G401 (cell line): ENCODE measurements at regions not wholly inside any gene's neighbourhood (a gene's known extent, or its start where the extent isn't known, plus 50 kb on each side); places are given as distances from the start of the nearest gene placed in this dataset.

Source experiments
- DNase-seq: peaks from one replicate; pipeline ENCODE4 v3.0.0-alpha.2; 2015; ENCODE audit warnings: low spot score
- in situ Hi-C: cut with HindIII; loops from 2 replicates; pipeline ENCODE4 v1.10.0; 2016; ENCODE audit warnings: low sequenced_read_pairs, mixed read lengths

- DNase-seq, result no peak
- in situ Hi-C loops, result no loop called here
These were observed 213.5 kb upstream of the TARS1 start for GRCh38 chr5:33227247-33227646.

- in situ Hi-C loops, result no loop called here
- DNase-seq, result no peak
These were observed 213.0 kb upstream of the TARS1 start for GRCh38 chr5:33227746-33228145.

- DNase-seq, result no peak
- in situ Hi-C loops, result no loop called here
These were observed 212.6 kb upstream of the TARS1 start for GRCh38 chr5:33228149-33228548.

GRCh38 chr5:33229216-33229615 lies 211.5 kb upstream of the TARS1 start:
- DNase-seq, result no peak
- in situ Hi-C loops, result no loop called here

GRCh38 chr5:33230467-33231078 lies 210.2 kb upstream of the TARS1 start:
- no peak for DNase-seq
- in situ Hi-C loops, result no loop called here

GRCh38 chr5:33231214-33231710 lies 209.5 kb upstream of the TARS1 start:
- in situ Hi-C loops, result no loop called here
- no peak for DNase-seq

- in situ Hi-C loops, result no loop called here
- DNase-seq, result no peak
These were observed 208.8 kb upstream of the TARS1 start for GRCh38 chr5:33231935-33232334.

GRCh38 chr5:33232731-33233505 lies 207.8 kb upstream of the TARS1 start:
- no peak for DNase-seq
- in situ Hi-C loops, result no loop called here

- no peak for DNase-seq
- in situ Hi-C loops, result no loop called here
These were observed 205.5 kb upstream of the TARS1 start for GRCh38 chr5:33235304-33235703.

- no peak for DNase-seq
- in situ Hi-C loops, result no loop called here
These were observed 204.9 kb upstream of the TARS1 start for GRCh38 chr5:33235824-33236223.

- in situ Hi-C loops, result no loop called here
- no peak for DNase-seq
These were observed 203.3 kb upstream of the TARS1 start for GRCh38 chr5:33237471-33237870.

GRCh38 chr5:33238826-33239695 lies 201.7 kb upstream of the TARS1 start:
- in situ Hi-C loops, result no loop called here
- no peak for DNase-seq

- in situ Hi-C loops, result no loop called here
- DNase-seq, result no peak
These were observed 200.2 kb upstream of the TARS1 start for GRCh38 chr5:33240558-33240957.

GRCh38 chr5:33241802-33242201 lies 199.0 kb upstream of the TARS1 start:
- no peak for DNase-seq
- in situ Hi-C loops, result no loop called here

GRCh38 chr5:33242277-33242676 lies 198.5 kb upstream of the TARS1 start:
- DNase-seq, result no peak
- in situ Hi-C loops, result no loop called here

- no peak for DNase-seq
- in situ Hi-C loops, result no loop called here
These were observed 196.2 kb upstream of the TARS1 start for GRCh38 chr5:33244441-33245150.

GRCh38 chr5:33254579-33254978 lies 186.2 kb upstream of the TARS1 start:
- in situ Hi-C loops, result no loop called here

GRCh38 chr5:33257807-33258429 lies 182.8 kb upstream of the TARS1 start:
- no peak for DNase-seq
- in situ Hi-C loops, result no loop called here

More at GRCh38 chr5:33254579-33254978, 186.2 kb upstream of the TARS1 start:
- no peak for DNase-seq

- in situ Hi-C loops, result no loop called here
- DNase-seq, result no peak
These were observed 182.2 kb upstream of the TARS1 start for GRCh38 chr5:33258553-33258952.
